Pulmonary artery endothelial cell (primary cell): ENCODE measurements at regions not wholly inside any gene's neighbourhood (a gene's known extent, or its start where the extent isn't known, plus 50 kb on each side); places are given as distances from the start of the nearest gene placed in this dataset.

Source experiments
- DNase-seq: peaks from one replicate; pipeline ENCODE4 v3.0.0-alpha.2; 2011; ENCODE audit warnings: low read depth, low spot score

DNA sequence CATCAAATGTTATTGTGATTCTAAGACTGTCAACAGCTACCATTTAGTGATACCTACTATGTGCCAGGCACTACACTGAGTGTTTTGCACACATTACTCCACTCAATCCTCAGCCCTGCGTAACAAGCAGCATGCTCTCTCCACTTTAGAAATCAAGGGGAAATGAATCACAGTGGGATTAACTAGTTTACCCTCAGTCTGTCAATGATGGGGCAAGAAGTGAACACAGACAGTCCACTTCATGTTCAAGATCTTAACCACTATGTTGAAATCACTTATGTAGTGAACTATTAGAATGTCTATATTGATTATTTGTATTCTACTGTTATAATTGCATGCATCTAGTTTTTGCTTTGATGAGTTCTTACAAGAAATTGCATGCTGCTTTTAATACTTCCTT, 165.3 kb downstream of the LTN1 start:
- DNase-seq = no peak

DNA sequence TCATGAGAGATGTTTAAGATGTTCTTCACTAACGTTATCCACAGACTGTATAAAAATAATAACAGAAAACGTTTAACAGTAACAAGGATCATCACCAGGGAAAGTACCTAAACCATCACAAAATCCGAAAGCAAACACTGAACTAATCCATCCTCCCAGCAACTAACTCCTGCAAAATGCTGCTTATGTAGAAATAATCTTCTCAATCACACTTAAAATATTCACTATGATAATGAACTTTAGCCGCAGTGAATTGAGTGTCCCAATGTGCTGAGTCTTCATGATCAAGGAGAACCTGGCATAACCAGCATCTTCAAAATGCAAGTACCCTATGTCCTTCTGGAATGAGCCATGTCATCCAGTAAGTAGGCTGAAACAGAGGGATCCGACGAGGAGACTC, 166.1 kb downstream of the LTN1 start:
- no peak for DNase-seq

DNA sequence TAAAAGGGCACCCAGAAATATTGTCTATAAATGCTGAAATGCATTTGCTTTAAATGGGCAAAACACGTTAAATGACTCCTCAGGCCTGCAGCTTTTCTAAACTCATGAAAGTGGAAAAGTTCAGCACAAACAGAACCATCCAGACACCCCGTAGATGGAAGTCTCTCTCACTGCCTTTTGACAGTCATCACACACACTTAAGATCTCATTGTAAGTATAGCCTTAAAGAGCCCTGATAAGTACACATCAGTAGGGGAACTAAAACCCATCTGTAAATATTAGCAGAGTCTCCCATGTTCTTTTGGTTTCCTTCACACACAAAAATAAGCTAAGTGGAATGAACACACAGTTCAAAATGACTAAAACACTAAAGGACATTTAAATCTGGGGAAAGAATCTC, 166.7 kb downstream of the LTN1 start:
- DNase-seq = no peak

DNA sequence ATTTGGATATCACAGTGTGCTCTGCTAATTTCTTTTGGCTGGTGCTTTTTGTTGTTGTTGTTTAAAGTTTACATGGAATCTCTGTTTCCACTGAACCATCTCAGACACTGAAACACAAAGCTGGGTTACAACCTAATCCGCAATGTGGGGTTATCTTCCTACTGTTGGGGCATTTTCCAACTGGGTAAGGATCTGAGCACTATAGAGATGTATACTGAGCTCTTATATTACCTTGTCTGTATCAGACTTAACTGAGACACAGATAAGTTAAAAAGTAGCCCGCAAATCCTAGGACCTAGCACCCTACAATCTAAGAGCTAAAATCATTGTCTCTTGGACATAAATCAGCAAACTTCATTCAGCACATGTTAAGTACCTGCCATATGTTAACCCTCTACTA, 169.2 kb downstream of the LTN1 start:
- DNase-seq = no peak

DNA sequence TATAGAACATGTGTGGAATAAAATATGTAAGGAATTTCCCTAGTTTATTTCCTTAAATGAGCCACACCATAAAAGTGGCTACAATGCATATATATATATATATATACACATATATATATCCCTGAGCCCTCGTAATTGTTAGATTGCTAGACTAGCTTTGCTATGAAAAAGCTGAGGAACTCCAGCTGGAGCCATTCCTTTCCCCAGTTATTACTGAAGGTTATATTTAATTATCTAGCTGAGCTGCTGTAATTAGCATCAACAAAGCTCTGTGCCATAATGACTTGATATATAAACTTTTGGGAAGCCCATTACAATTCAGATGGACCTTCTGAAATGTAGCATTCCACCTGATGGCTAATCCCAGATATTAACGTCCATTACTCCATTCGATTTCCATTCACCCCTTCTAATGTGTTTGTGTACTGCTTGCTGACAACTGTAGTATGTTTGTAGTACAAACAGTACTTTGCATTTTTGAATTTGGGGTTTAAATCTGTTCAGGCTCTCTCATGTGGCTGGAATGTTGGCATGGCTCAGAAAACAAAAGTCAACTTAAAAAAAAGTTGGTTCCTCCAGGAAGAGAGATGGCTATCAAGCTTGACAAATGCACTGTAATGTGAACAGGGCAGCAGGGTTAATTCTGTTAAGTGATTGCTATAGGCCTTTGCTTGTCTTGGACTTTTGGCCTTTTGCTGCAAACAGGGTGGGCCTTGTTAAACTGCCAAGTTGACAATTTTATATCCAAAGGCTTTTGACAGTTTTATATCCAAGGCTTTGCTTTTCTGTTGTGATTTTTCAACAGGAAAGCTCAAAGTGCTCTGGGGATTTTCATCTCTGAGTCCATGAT, 170.0 kb downstream of the LTN1 start:
- DNase-seq = no peak

DNA sequence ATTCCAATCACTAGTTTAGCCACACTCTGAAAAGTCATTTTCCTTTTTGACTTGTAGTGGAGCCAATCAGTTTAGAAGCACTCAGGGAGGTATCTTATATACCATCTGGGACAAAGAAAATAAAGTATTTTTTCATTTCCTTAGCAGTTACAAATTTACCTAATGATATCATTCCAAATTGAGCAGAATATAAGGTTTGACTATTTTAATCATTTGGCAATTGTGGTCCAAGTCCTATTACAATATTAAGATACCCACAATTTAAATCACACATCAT, 170.6 kb downstream of the LTN1 start:
- DNase-seq = no peak

DNA sequence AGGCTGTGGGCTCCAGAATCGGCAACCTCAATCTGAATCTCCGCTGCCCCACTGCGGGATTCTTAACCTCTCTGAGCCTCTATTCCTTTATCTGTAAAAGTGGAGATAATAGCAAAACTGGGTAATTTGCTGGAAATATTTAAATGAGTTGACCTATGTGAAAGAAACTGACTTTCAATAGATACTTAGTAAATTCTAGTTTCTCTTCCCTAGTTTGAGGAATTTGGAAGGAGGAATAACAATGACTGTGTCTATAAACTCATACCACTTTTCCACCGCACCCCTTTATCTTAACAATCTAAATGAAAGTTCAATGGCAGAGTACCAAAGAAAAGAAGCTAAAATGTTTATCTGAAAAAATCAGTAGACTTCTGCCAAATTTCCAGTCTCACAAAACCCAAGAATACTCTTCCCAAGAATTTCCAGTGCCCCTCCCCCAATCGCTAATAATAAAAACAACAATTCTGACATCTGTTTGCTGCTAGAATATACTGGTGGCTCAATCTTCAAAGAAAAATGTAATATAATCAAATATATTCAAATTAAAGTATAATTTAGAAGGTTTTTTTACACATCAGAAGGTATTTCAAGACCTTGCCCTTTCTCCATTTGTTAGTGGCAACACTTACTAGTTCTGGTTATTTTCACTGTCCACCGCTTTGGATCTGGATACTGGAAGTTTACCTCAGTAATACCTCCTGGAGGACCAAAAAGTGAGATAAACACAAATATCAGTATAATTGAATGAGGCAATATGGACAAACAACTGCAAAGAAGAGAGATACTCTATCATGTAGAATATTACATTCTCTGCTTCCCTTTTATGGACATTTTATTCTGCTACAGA, 171.2 kb downstream of the LTN1 start:
- no peak for DNase-seq

DNA sequence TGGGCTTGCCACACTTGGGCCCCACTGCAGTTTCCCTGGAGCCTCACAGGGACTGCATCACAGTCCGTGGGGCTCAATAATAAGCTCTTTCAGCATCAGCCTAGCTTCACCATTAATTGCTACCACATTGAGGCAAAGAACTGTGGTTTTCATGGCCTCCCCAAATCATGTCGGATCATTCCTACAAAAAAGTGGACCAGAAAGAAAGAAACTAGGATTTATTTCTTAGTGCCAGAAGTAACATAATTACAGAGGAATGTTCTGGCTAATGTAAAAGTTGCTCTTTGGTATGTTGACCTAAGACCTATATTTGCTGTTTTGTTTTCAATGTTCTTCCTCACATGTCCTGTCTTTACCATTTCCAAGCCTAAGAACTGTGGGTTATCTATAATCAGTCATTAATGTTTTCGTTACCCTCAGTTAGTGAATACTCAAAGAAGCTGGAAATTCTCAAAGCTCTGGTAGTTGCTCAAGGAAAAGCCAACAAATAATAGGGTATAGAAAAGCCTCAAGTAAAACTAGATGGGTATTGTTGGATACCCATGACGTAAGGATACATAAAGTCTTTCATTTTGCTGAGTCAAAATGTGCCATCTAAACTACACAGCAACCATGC, 173.9 kb downstream of the LTN1 start:
- DNase-seq = no peak

DNA sequence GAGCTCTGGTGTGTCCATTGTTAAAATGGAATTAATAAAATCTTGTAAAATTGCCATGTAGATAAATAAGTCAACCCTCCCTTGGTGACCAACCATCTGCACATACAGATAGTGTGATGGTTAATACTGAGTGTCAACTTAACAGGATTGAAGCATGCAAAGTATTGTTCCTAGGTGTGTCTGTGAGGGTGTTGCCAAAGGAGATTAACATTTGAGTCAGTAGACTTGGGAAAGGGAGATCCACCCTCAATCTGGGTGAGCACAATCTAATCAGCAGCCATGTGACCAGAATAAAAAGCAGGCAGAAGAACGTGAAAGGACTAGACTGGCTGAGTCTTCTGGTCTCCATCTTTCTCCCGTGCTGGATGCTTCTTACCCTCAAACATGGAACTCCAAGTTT, 174.8 kb downstream of the LTN1 start:
- DNase-seq = no peak

DNA sequence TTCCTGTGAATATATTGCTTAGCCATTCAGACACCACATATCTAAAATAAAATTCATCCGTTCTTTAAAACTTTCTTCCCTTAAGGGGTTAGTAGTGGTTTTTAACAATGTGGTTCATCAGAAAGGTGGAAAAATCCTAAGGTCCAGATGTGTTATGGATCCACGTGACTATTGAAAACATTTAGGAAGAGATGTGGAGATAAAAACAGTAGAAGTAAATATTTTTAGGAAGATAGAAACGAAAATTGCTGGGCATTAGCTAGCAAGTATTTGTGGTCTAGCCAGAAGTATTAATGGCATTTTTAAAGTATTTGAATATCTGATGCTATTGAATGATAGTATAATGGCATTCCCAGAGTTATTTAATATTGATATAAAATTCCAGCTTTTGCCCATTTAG, 180.8 kb downstream of the LTN1 start:
- no peak for DNase-seq

DNA sequence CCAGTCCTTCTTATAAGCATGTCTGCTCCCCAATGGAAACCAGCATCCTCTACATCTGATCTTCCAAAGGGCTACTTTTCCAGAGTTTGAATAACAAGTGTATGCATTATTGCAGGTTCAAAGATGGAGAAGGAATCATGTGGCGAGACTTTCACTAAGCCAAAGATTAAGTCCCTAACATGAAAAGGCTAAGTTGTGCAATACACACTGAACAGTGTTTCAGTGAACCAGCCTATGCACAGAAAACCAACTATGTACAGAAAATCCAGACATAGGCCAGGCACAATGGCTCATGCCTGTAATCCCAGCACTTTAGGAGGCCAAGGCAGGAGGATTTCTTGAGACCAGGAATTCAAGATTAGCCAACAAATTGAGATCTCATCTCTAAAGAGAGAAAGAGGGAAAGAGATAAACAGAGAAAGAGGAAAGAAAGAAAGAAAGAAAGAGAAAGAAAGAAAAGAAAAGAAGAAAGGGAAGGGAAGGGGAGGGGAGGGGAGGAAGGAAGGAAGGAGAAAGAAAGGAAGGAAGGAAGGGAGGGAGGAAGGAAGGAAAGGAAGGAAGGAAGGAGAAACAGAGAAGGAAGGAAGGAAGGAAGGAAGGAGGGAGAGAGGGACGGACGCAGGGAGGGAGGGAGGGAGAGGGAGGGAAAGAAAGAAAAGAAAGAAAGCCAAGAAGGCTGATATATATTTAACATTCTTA, 181.7 kb downstream of the LTN1 start:
- no peak for DNase-seq

DNA sequence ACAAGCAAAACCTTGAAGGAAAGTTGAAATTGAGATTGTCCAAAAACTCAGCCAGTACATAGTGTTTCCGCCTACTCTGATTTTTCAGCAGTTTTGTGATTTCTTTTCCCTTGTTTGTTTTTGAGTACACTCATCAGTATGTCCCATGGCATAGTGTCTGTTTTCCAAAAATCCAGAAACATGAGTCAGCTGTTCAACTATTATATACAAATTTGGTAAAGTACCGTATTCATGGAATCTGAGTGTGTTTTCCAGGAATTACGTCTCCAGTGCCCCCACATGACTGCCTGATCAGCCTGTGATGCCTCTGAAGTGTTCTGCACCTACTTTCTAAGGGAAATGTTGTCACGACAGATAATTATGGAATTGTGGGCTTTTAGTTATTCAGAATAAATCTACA, 186.8 kb downstream of the LTN1 start:
- no peak for DNase-seq

DNA sequence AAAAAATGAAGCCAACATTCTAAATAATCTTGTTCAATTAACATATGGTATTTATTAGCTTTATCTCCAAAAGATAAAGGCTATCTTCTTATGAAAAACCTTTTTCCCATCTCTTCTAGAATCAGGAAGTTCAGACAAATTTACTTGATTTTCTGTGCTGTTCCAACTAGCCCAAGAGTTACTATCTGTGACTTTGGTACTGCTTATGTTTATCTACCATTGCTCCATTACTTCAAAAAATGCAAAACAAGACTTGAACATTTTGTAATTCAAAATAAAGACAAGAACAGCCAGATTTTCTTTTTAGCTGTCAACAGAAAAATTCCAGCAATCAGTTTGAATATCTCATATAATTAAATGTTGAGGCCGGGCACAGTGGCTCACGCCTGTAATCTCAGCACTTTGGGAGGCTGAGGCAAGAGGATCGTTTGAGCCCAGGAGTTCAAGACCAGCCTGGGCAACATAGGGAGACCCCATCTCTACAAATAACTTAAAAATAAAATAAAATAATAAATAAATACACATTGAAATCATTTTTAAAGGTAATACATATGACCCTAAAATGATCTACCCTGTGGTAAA, 188.5 kb downstream of the LTN1 start:
- DNase-seq = no peak

DNA sequence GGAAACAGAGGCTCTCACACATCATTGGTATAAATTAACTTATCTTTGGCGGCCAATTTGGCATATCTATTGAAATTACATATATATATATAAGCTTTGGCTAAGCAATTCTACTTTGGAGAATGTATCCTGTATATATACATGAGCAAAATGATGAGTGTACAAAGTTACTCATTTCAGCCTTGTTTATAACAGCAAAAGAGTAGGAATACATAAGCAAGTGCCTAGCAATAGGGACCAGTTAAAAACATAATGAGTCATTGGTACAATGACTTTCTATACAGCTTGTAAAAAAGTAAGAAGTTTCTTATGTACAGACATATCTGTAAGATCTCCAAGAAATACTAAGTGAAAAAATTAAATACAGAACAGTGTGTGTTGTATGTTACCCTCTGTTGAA, 190.8 kb downstream of the LTN1 start:
- no peak for DNase-seq

DNA sequence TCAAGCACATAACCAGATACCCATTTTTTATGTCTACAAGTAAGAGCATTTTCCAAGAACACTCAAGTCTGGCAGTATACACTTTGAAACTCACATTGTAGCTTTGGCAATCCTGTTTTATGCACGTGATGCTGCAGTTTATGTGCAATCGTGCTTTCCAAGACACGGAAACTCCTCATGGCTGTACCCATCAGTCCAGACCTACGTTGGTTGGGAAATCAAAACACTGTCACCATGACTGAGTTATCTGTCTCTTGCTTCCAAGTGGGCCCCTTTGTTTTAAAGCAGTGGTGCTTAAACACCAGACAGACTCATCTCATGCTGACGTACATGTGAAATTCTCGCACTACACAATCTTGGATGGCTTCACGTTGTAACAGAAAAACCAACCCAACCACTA, 192.8 kb downstream of the LTN1 start:
- no peak for DNase-seq

DNA sequence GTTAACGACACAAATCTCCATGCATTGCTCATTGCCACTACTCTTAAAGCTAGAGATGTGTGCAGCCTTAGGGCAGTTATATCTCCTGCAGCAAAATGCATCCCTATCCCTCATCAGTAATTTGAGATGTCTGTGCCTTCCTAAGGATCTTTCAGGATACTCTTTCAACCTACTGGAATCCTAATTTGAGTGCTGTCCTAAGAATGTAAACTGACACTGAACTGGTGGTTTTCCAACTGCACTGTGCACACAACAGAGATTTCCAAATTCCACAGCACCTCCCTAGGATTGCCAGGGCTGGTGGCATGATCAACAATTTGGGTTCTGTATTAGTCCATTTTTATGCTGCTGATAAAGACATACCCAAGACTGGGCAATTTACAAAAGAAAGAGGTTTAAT, 193.9 kb downstream of the LTN1 start:
- no peak for DNase-seq

DNA sequence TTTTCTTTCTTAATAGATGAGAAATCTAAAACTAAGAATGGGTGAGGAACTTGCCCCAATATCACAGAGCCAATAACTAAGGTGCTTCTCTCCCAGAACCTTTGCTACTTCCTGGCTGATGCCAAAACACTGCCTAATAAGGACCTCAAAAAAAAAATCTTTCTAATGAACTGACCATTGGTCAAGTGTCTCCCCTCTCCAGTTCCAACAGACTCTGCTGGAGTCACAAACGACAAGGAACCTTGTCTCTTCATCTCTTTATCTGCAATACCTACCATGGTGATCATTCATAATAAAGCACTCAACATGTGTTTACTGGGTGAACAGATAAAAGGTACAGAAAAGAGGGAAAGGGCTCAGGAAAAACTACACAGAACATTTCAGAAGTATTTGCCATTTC, 197.4 kb downstream of the LTN1 start:
- DNase-seq = no peak

DNA sequence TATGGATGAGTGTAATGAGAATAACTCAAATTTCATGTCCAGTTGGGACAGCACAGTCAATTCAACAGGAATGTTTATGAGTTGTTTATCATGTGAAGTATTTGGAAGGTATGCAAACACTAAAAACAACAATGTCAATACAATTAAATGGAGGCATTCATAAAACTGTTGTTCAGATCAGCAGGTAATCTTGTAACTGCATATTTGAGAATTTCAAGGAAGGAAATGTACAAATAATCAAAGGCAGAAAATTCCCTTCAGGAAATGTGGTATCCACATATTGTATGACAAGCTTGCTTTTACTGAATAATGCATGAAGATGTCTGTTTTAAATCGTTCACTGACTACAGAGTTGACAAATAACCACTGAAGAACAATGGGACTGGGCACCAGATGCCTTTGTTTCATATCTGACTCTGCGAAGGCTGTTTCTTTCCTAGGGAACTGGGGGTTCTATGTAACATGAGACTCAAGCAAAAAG, 198.3 kb downstream of the LTN1 start:
- DNase-seq = no peak

DNA sequence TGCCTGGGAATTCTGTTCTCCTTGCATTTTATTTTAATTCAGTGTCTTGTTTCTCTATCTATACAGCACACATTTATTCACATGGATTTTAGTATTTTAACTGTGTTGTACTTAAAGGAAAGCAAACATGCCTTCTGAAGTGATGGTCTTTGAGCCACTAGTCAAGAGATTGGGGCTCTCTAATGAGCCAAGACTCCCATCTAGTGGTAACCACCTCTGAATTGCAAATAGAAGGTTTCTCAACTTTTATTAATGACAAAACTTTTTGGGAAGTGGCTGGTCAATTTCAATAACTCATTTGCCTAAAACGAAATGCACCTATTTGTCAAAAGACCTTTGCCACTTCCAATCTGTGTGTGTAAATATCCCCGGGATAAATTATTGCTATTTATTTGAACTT, 199.6 kb downstream of the LTN1 start:
- DNase-seq = no peak

DNA sequence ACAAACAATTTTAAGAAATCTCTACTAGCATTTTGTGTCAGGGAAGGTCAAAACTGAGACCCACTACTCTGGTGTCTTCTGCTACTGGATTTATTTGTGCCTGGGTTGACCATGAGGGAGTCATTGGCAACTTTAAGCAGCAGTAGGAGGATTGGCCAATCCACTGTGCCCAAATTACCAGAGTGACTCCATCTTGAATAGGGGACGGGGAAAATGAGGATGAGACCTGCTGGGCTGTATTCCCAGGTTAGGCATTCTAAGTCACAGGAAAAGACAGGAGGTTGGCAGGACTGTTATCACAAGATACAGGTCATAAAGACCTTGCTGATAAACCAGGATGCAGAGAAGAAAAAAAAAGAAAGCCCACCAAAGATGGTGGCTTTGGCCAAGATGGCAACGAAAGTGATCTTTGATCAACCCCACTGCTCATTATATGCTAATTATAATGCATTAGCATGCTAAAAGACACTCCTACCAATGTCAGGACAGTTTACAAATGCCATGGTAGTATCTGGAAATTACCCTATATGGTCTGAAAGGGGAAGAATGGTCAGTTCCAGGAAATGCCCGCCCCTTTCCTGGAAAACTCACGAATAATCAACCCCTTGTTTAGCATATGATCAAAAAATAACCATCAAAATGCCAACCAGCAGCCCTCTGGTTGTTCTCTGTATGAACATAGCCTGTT, 200.9 kb downstream of the LTN1 start:
- no peak for DNase-seq

DNA sequence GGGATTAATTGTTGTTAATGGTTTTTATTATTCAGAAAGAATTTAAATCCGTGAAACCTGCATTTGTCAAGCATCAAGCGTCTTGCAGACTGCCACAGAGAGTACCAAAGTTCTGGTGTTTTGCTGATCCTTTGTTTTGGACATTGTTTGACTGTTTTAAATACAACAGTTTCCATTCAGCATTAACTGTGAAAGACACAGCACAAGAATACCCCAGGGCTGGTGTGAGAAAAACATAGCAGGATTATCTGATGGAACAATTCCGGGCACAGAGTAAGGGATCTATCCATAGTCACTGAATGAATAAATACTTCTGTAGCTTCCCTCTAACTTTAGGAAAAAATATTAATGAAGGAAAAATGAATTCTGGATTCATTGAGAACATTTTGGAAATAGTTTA, 202.3 kb downstream of the LTN1 start:
- no peak for DNase-seq
